Naive thymus-derived CD8-positive, alpha-beta T cell (primary cell): ENCODE measurements at regions not wholly inside any gene's neighbourhood (a gene's known extent, or its start where the extent isn't known, plus 50 kb on each side); places are given as distances from the start of the nearest gene placed in this dataset.
"Not testable (repeated sequence)": the region's sequence is repeated elsewhere in the genome, so short reads cannot be mapped to it uniquely, and the experiment has no call there.

Source experiments
- ATAC-seq, 2 donors: fragments of 150-1000 bp; cut with Tn5 transposase in 1 of 2; sonication (Bioruptor Pico), chemical (Tn5 transposase) in 1 of 2; 1 replicate in 1 of 2; 2 replicates in 1 of 2; pipeline ENCODE4 v1.10.0; 2021; ENCODE audit warnings: mild to moderate bottlenecking in 2 of 2, moderate library complexity in 2 of 2
- POLR2A ChIA-PET: fragments of 350-600 bp; sonication (Branson Sonifier 250); formaldehyde crosslinking; loops from one replicate; lab custom pipeline; 2021; ENCODE audit warnings: antibody characterized with exemption; lab: Charles Lee
- DNase-seq, 10 donors: peaks; one replicate each; pipeline versions ENCODE4 v3.0.0 to v3.0.0-alpha.2; 2020 to 2022
- H3K27ac Mint-ChIP-seq, 10 donors: one replicate each; pipeline ENCODE4 v1.8.0; 2020 to 2022; ENCODE audit warnings: mild to moderate bottlenecking in 10 of 10, mixed read lengths in 10 of 10, moderate library complexity in 4 of 10, inconsistent platforms in 1 of 10
- H3K27me3 Mint-ChIP-seq, 5 donors: one replicate each; pipeline ENCODE4 v1.8.0; 2021 to 2022; ENCODE audit warnings: mixed read lengths in 5 of 5
- H3K36me3 Mint-ChIP-seq, 3 donors: one replicate each; pipeline ENCODE4 v1.8.0; 2020 to 2022; ENCODE audit warnings: mixed read lengths in 3 of 3, mild to moderate bottlenecking in 2 of 3, inconsistent platforms in 1 of 3
- H3K4me1 Mint-ChIP-seq, 4 donors: one replicate each; pipeline ENCODE4 v1.8.0; 2021 to 2022; ENCODE audit warnings: mixed read lengths in 4 of 4
- H3K4me3 Mint-ChIP-seq, 10 donors: one replicate each; pipeline ENCODE4 v1.8.0; 2020 to 2022; ENCODE audit warnings: mild to moderate bottlenecking in 10 of 10, mixed read lengths in 10 of 10, moderate library complexity in 6 of 10, inconsistent platforms in 1 of 10
- H3K9me3 Mint-ChIP-seq, 9 donors: one replicate each; pipeline ENCODE4 v1.8.0; 2020 to 2022; ENCODE audit warnings: mixed read lengths in 9 of 9, mild to moderate bottlenecking in 3 of 9, inconsistent platforms in 1 of 9, moderate library complexity in 1 of 9

DNA sequence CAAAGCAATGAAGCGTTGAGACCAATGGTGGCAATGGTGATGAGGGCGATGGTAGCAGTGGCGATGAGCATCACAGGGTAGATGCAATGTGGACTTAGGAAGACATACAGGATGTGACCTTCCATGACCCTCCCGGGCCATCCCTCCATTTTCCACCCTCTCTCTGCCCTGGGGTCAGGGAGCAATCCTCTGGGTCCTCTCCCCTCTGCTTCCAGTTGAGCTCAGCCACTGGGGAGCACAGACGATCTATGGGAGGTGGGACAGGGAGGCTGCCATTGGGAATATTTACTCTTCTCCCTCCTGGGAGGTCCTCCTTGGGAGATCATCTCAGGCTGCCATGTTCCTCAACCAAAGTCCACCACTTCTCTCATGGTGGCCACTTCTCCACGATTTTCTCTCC lies 260.7 kb upstream of the FOXF1 start:
- no peak overlapping the region for H3K27ac Mint-ChIP-seq
- no peaks in the 10 kb centered on the region for H3K36me3 Mint-ChIP-seq
- ATAC-seq (no peak), DNase-seq (no peak)
- peaks cover 0 to 3% (median 0%) of the 10 kb centered on the region in 9 donors for H3K9me3 Mint-ChIP-seq
- peaks cover 3 to 21% (median 12%) of the 10 kb centered on the region in 5 donors for H3K27me3 Mint-ChIP-seq
- H3K4me3 Mint-ChIP-seq, result no peak overlapping the region
- POLR2A ChIA-PET, result no interaction called here
- no peaks in the 10 kb centered on the region for H3K4me1 Mint-ChIP-seq

DNA sequence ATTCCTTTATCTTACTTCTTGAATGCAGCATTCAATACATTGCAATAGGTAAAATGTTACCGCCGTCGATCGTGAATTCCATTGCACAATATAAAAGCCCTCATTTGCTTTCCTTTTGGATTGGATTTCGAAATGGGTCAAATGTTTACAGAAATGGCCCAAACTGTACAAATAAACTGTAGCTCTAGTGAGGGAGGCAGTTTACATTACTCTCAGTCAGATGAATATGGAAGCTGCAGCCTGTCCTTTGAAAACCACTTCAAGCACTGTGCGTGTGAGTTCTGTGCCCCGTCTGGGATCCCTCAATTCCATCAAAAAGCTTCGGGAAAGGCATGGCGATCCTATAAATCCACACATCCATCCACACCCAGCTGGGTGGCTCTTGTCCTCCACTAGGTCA lies 258.6 kb upstream of the FOXF1 start:
- ATAC-seq (no peak), DNase-seq (no peak)
- peaks cover 0 to 19% (median 0%) of the 10 kb centered on the region in 3 donors for H3K36me3 Mint-ChIP-seq
- H3K4me1 Mint-ChIP-seq, result no peaks in the 10 kb centered on the region
- H3K4me3 Mint-ChIP-seq, result no peak overlapping the region
- H3K27ac Mint-ChIP-seq, result no peak overlapping the region
- H3K27me3 Mint-ChIP-seq, result peaks cover 4 to 26% (median 7%) of the 10 kb centered on the region in 5 donors
- H3K9me3 Mint-ChIP-seq, result peaks cover 7 to 23% (median 11%) of the 10 kb centered on the region in 9 donors
- POLR2A ChIA-PET, result no interaction called here

DNA sequence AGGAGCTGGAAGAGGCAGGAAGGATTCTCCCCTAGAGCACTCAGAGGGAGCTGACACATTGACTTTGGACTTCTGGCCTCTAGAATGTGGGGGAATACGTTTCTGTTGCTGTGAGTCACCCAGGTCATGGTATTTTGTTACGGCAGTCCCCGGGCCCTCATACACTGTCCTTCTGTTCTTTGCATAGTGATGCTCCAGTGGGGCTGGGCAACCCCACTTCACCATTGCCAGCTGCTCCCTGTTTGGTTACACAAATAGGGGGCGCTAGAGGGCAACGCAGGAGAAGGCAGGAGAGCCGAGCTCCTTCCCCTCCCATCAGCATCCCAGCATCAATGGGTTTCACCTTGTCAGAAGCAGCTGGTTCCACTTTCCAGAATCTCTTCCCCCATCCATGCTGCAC lies 257.7 kb upstream of the FOXF1 start:
- Mint-ChIP-seq H3K27me3 (peaks cover 8 to 35% (median 9%) of the 10 kb centered on the region in 5 donors), H3K9me3 (peaks cover 9 to 29% (median 17%) of the 10 kb centered on the region in 9 donors)
- POLR2A ChIA-PET, result no interaction called here

GRCh38 chr16:86255966-86256365 lies 254.4 kb upstream of the FOXF1 start:
- Mint-ChIP-seq H3K36me3 (peaks cover 0 to 33% (median 0%) of the 10 kb centered on the region in 3 donors), H3K4me1 (no peaks in the 10 kb centered on the region), H3K27ac (no peak overlapping the region), H3K9me3 (peaks cover 12 to 40% (median 19%) of the 10 kb centered on the region in 9 donors), H3K27me3 (peaks cover 16 to 67% (median 25%) of the 10 kb centered on the region in 5 donors), H3K4me3 (no peak overlapping the region)
- DNase-seq (no peak), ATAC-seq (no peak)
- POLR2A ChIA-PET, result no interaction called here

More for the DNA sequence above, 257.7 kb upstream of the FOXF1 start:
- H3K27ac Mint-ChIP-seq, result no peak overlapping the region
- ATAC-seq (no peak), DNase-seq (no peak)
- H3K36me3 Mint-ChIP-seq, result peaks cover 0 to 23% (median 0%) of the 10 kb centered on the region in 3 donors
- H3K4me1 Mint-ChIP-seq, result no peaks in the 10 kb centered on the region
- no peak overlapping the region for H3K4me3 Mint-ChIP-seq

DNA sequence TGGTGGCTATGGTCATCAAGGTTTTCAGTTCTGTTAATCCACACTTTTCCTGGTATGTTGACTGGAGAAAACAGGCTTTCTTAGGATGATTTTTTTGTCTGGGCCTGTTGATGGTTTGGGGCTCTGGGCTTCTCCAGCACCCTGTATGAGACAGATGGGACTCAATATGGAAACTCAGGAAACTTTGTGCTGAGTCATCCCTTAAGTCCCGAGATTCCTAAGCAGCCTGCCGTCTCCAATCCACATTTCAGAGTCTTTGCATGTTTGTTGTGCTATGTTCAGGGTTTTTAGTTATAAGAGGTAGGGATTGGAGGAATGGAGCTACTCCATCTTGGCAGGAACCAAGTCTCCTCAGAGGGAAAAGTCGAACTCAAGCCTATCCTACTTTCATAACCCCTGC lies 253.3 kb upstream of the FOXF1 start:
- POLR2A ChIA-PET, result no interaction called here
- no peak for ATAC-seq
- no peak overlapping the region for H3K4me3 Mint-ChIP-seq
- H3K27ac Mint-ChIP-seq, result no peak overlapping the region
- H3K9me3 Mint-ChIP-seq, result peaks cover 12 to 45% (median 22%) of the 10 kb centered on the region in 9 donors
- H3K27me3 Mint-ChIP-seq, result peaks cover 17 to 70% (median 23%) of the 10 kb centered on the region in 5 donors
- H3K36me3 Mint-ChIP-seq, result peaks cover 0 to 33% (median 3%) of the 10 kb centered on the region in 3 donors
- DNase-seq, result no peak
- no peaks in the 10 kb centered on the region for H3K4me1 Mint-ChIP-seq

GRCh38 chr16:86257546-86257945 lies 252.8 kb upstream of the FOXF1 start:
- H3K27ac Mint-ChIP-seq, result no peak overlapping the region
- POLR2A ChIA-PET, result no interaction called here
- peaks cover 17 to 66% (median 23%) of the 10 kb centered on the region in 5 donors for H3K27me3 Mint-ChIP-seq
- peaks cover 0 to 33% (median 4%) of the 10 kb centered on the region in 3 donors for H3K36me3 Mint-ChIP-seq
- no peak overlapping the region for H3K4me3 Mint-ChIP-seq
- ATAC-seq (no peak), DNase-seq (no peak)
- H3K9me3 Mint-ChIP-seq, result peaks cover 12 to 47% (median 24%) of the 10 kb centered on the region in 9 donors
- H3K4me1 Mint-ChIP-seq, result no peaks in the 10 kb centered on the region

DNA sequence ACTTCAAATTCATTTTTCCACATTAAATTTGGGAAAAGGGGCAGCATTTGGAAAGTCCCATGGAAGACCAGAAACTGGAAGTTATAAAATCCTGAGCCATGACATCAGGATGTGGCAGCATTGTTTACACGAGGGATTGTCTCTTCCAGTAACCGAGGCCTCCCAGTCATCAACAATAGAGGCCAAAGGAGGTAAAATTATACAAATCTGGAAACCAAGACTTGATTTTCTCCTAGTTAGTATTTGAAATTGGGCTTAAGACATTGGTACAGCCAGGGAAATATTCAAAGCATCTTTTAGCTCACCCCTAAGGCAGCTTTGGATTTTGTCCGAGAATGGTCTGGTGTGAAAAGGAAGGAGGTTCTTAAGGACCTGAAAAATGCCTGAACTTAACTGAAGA lies 251.6 kb upstream of the FOXF1 start:
- Mint-ChIP-seq H3K9me3 (peaks cover 12 to 51% (median 24%) of the 10 kb centered on the region in 9 donors), H3K36me3 (peaks cover 0 to 33% (median 4%) of the 10 kb centered on the region in 3 donors), H3K27ac (no peak overlapping the region), H3K27me3 (peaks cover 17 to 63% (median 21%) of the 10 kb centered on the region in 5 donors), H3K4me1 (no peaks in the 10 kb centered on the region), H3K4me3 (no peak overlapping the region)
- POLR2A ChIA-PET, result no interaction called here
- DNase-seq, result no peak
- ATAC-seq, result no peak

DNA sequence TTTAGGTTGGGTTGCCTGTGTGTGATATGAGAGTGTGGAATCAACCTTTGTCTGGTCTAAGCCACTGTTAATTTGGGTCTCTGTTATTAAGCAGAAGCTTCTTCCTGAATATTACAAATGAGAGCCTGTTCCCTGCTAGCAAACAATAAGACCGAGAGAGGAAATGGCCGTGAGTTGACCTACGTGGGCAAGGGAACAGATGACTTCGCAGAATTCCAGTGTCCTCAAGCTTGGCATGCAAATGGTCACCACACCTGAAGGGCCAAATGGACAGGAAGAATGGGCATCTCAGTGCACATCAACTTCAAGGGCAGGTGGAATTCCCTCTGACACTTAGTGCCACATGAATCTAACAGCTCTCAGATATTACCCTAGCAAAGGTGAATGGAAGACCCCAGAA lies 250.8 kb upstream of the FOXF1 start:
- H3K4me3 Mint-ChIP-seq, result no peak overlapping the region
- peaks cover 12 to 53% (median 24%) of the 10 kb centered on the region in 9 donors for H3K9me3 Mint-ChIP-seq
- no peak overlapping the region for H3K27ac Mint-ChIP-seq
- no peaks in the 10 kb centered on the region for H3K4me1 Mint-ChIP-seq
- no peak for DNase-seq
- POLR2A ChIA-PET, result no interaction called here
- H3K27me3 Mint-ChIP-seq, result peaks cover 17 to 63% (median 21%) of the 10 kb centered on the region in 5 donors
- H3K36me3 Mint-ChIP-seq, result peaks cover 0 to 33% (median 4%) of the 10 kb centered on the region in 3 donors
- no peak for ATAC-seq

DNA sequence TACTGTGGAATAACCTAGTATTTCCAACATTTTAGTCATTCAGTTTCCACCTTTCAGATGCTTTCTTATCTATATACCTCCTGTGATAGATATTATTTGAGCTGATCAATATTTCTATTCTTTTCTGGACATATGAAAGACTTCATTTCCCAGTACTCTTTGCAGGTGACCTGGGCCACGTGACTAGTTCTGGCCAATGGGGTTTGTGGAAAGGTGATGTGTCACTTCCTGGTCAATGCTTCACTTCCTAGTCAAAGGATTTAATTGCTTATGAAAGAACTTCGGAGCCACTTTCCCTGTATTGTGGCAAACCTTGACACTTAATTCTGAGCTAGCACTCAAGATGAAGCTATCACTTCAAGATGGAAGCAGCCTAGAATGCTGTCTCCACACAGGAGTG lies 248.9 kb upstream of the FOXF1 start:
- no peak for ATAC-seq
- no peak overlapping the region for H3K27ac Mint-ChIP-seq

GRCh38 chr16:86267657-86268056 lies 242.7 kb upstream of the FOXF1 start:
- POLR2A ChIA-PET, ATAC-seq, H3K27ac Mint-ChIP-seq, DNase-seq, H3K36me3 Mint-ChIP-seq, H3K4me3 Mint-ChIP-seq, H3K4me1 Mint-ChIP-seq: not testable (repeated sequence)
- Mint-ChIP-seq H3K9me3 (peaks cover 0 to 13% (median under 1%) of the 10 kb centered on the region in 9 donors), H3K27me3 (peaks cover 0 to 13% (median 0%) of the 10 kb centered on the region in 5 donors)

More for the DNA sequence above, 248.9 kb upstream of the FOXF1 start:
- POLR2A ChIA-PET, result no interaction called here
- Mint-ChIP-seq H3K9me3 (peaks cover 2 to 36% (median 11%) of the 10 kb centered on the region in 9 donors), H3K36me3 (peaks cover 0 to 17% (median 4%) of the 10 kb centered on the region in 3 donors), H3K4me1 (no peaks in the 10 kb centered on the region), H3K27me3 (peaks cover 15 to 54% (median 21%) of the 10 kb centered on the region in 5 donors), H3K4me3 (no peak overlapping the region)
- DNase-seq, result no peak

GRCh38 chr16:86270696-86271095 lies 239.6 kb upstream of the FOXF1 start:
- POLR2A ChIA-PET, result no interaction called here
- Mint-ChIP-seq H3K4me1 (no peaks in the 10 kb centered on the region), H3K9me3 (peaks cover 0 to 15% (median 5%) of the 10 kb centered on the region in 9 donors), H3K27me3 (peaks cover 7 to 22% (median 18%) of the 10 kb centered on the region in 5 donors), H3K27ac (no peak overlapping the region), H3K36me3 (peaks cover 0 to 4% (median 0%) of the 10 kb centered on the region in 3 donors), H3K4me3 (no peak overlapping the region)
- no peak for DNase-seq
- no peak for ATAC-seq

GRCh38 chr16:86272744-86273143 lies 237.6 kb upstream of the FOXF1 start:
- DNase-seq (no peak), ATAC-seq (no peak)
- POLR2A ChIA-PET, result no interaction called here
- H3K27ac Mint-ChIP-seq, result no peak overlapping the region
- no peaks in the 10 kb centered on the region for H3K4me1 Mint-ChIP-seq
- peaks cover 0 to 15% (median 5%) of the 10 kb centered on the region in 9 donors for H3K9me3 Mint-ChIP-seq
- H3K27me3 Mint-ChIP-seq, result peaks cover 10 to 25% (median 22%) of the 10 kb centered on the region in 5 donors
- no peak overlapping the region for H3K4me3 Mint-ChIP-seq
- peaks cover 0 to 4% (median 0%) of the 10 kb centered on the region in 3 donors for H3K36me3 Mint-ChIP-seq

GRCh38 chr16:86277221-86277620 lies 233.1 kb upstream of the FOXF1 start:
- no peak overlapping the region for H3K4me3 Mint-ChIP-seq
- H3K4me1 Mint-ChIP-seq, result peaks cover 0 to 2% (median 0%) of the 10 kb centered on the region in 4 donors
- POLR2A ChIA-PET, result no interaction called here
- DNase-seq (no peak), ATAC-seq (no peak)
- H3K27ac Mint-ChIP-seq, result no peak overlapping the region
- H3K36me3 Mint-ChIP-seq, result peaks cover 0 to 4% (median 0%) of the 10 kb centered on the region in 3 donors
- H3K9me3 Mint-ChIP-seq, result peaks cover 0 to 9% (median 2%) of the 10 kb centered on the region in 9 donors
- peaks cover 17 to 67% (median 30%) of the 10 kb centered on the region in 5 donors for H3K27me3 Mint-ChIP-seq

GRCh38 chr16:86277859-86278258 lies 232.5 kb upstream of the FOXF1 start:
- peaks cover 17 to 73% (median 33%) of the 10 kb centered on the region in 5 donors for H3K27me3 Mint-ChIP-seq
- ATAC-seq, DNase-seq, H3K4me1 Mint-ChIP-seq, H3K4me3 Mint-ChIP-seq, POLR2A ChIA-PET, H3K9me3 Mint-ChIP-seq, H3K36me3 Mint-ChIP-seq, H3K27ac Mint-ChIP-seq: not testable (repeated sequence)
